GM21576 (cell line): ENCODE measurements at regions not wholly inside any gene's neighbourhood (a gene's known extent, or its start where the extent isn't known, plus 50 kb on each side); places are given as distances from the start of the nearest gene placed in this dataset.
"Not testable (repeated sequence)": the region's sequence is repeated elsewhere in the genome, so short reads cannot be mapped to it uniquely, and the experiment has no call there.

Experiments
- ATAC-seq: cut with Tn5 transposase; IDR thresholded peaks from one replicate; pipeline ENCODE4 v1.9.1; 2021; ENCODE audit warnings: mild to moderate bottlenecking, moderate library complexity; ENCODE audit not compliant: unreplicated experiment

GRCh38 chr13:103614761-103615160 lies 548.5 kb upstream of the SLC10A2 start:
- no peak for ATAC-seq

- ATAC-seq: peak; percentile 67
Measured at GRCh38 chr13:103607995-103608394, 541.8 kb upstream of the SLC10A2 start.

GRCh38 chr13:103605546-103606326 lies 539.5 kb upstream of the SLC10A2 start:
- ATAC-seq: no peak

GRCh38 chr13:103599870-103600269 lies 533.7 kb upstream of the SLC10A2 start:
- not testable (repeated sequence) for ATAC-seq

GRCh38 chr13:103598671-103599070 lies 532.5 kb upstream of the SLC10A2 start:
- ATAC-seq: no peak

- ATAC-seq: no peak
Measured at GRCh38 chr13:103573446-103573845, 507.2 kb upstream of the SLC10A2 start.

GRCh38 chr13:103568314-103568713 lies 502.1 kb upstream of the SLC10A2 start:
- no peak for ATAC-seq

- no peak for ATAC-seq
Measured at GRCh38 chr13:103557878-103558277, 491.7 kb upstream of the SLC10A2 start.

- ATAC-seq: no peak
Measured at GRCh38 chr13:103556681-103557080, 490.5 kb upstream of the SLC10A2 start.

GRCh38 chr13:103547914-103548313 lies 481.7 kb upstream of the SLC10A2 start:
- no peak for ATAC-seq

- no peak for ATAC-seq
Measured at GRCh38 chr13:103546271-103546670, 480.1 kb upstream of the SLC10A2 start.

GRCh38 chr13:103542648-103543047 lies 476.4 kb upstream of the SLC10A2 start:
- no peak for ATAC-seq

GRCh38 chr13:103540382-103540765 lies 474.2 kb upstream of the SLC10A2 start:
- no peak for ATAC-seq

- ATAC-seq: no peak
Measured at GRCh38 chr13:103539721-103540381, 473.6 kb upstream of the SLC10A2 start.

GRCh38 chr13:103539265-103539664 lies 473.0 kb upstream of the SLC10A2 start:
- ATAC-seq: no peak

GRCh38 chr13:103537616-103538015 lies 471.4 kb upstream of the SLC10A2 start:
- no peak for ATAC-seq

- no peak for ATAC-seq
Measured at GRCh38 chr13:103531278-103531677, 465.1 kb upstream of the SLC10A2 start.

- no peak for ATAC-seq
Measured at GRCh38 chr13:103528437-103528836, 462.2 kb upstream of the SLC10A2 start.

- ATAC-seq: no peak
Measured at GRCh38 chr13:103525530-103525929, 459.3 kb upstream of the SLC10A2 start.

GRCh38 chr13:103523858-103524257 lies 457.6 kb upstream of the SLC10A2 start:
- no peak for ATAC-seq

GRCh38 chr13:103521532-103521931 lies 455.3 kb upstream of the SLC10A2 start:
- no peak for ATAC-seq

GRCh38 chr13:103517768-103518102 lies 451.5 kb upstream of the SLC10A2 start:
- ATAC-seq: no peak
